ENCODE measurements at regions not wholly inside any gene's neighbourhood (a gene's known extent, or its start where the extent isn't known, plus 50 kb on each side); places are given as distances from the start of the nearest gene placed in this dataset.
A peak's percentile ranks its signal among the peaks of the same experiment; 100 is the strongest.
"Not testable (repeated sequence)": the region's sequence is repeated elsewhere in the genome, so short reads cannot be mapped to it uniquely, and the experiment has no call there.

DNA sequence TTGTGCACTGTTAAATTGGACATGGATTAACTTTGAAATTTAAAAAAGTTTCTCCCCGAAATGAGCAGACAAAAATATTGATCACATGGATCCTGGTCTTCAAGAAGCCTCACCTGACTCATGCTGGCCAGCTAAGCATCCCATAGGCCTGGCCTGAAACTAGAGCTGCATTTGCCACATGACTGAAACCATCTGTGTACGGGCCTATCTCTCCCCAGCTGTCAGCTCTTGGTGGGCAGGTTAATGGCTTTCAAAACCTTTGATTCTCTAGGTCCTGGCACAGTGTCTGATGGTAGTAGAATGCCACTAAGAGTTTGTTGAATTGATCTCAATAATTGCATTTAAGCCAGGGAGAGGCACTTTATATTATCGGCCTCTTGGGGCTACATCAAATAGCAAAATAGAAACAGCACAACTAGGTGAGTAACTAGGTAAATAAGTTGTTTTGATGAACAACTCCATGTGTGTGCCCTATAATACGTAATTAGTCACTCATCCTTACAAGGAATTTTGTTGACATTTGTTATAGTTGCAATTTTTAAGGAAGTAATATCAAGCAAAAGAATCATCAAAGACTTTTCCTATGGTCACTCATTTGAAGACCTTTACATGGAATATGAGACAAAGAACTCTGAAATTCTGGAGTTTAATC, 251.1 kb downstream of the SP3 start:
- no peak for DNase-seq

DNA sequence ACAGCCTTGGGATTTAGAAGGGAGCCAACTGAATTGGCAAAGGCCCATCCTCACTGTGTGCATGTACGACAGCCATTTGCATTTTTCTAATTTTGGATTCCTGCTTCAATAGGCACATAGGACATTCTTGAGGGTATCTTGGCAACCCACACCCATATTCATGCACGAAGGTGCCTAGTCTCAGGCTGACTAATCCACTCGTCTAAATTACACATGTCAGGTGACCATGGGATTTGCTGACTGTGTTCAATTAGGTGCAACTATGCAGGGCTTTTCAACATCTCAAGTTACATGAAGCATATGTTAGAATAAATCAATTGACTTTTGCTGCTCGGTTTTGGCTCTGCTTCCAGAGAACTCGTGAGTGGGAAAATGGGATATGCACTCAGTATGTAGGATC, 249.7 kb downstream of the SP3 start:
- DNase-seq: no peak

DNA sequence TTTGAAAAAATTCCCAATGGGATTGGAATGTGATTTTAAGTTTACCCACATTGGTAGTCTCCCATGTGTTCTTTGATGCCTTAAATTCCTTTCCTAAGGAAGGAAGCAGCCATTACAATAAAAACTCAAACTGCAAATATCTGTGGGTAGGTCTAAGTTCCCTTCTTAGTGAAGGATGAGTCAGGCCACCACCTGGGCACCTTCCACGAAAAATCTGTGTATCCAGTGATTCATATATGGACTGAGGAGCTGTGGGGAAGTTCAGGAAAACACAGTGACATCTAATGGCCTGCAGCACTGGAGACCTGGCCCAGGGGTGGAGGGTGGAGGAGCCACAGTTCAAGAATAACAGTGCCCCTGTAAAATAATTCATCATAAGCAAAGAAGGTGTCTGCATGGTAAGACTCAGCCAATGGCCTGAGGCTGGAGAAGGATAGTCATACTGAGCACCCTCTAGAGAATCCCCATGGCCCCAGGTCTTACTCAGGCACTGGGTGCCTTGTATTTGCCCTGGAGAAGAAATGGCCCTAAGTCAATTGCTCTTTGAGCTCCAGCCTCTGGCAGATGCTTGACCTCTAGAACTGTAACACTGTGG, 248.6 kb downstream of the SP3 start:
- DNase-seq: no peak

DNA sequence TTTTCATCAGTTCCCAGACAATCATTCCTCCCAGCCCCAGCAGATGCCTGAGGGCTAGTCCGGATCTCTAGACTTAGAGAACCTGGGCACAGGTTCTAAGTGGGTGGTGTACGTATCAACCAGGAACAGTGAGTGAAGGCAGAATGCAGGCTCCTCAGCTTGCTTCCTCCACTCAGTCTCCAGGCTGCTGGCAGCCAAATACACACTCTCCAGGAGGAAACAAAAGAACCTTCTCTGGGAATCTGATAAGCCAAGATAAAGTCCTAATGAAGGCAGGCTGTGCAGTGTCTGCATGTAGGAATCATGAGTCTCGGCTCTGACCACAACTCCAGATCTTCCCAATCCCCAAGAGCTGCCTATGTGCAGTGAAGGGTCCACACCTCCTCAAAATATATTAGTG, 245.7 kb downstream of the SP3 start:
- DNase-seq: no peak

DNA sequence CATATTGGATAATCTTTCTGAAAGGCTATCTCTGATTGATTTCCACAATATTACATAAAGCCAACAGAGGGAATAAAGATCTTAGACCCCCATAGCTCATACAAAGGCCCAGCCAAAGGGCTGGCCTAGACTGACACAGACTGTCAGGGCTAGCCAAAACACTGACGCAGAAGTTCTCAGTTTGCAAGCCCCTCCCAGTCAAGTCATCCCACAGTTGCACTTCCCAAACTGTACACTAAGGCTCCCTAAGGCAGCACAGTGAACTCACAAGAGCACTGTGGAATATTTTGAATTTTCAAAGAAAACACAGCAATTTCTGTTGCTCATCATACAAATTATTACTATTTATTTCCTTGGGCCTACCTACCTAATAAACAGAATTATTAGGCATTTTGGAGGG, 244.9 kb downstream of the SP3 start:
- no peak for DNase-seq

DNA sequence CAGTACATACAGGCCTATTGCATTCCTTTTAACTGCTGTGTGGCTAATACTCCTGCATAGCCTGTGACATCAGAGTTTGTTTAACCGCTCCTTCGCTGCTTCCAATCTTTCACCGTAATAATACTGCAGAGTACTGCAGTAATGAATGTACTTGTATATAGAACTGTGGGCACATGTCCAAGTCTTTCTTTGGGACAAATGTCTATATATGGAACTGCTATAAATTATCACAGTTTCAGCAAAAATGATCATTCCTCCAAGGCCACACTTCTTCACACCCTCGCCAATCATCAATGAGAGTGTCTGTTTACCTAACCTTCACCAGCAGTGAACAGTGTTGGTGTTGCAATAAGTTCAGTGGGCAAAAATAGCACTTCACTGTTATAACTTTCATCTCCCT, 230.4 kb downstream of the SP3 start:
- no peak for DNase-seq

DNA sequence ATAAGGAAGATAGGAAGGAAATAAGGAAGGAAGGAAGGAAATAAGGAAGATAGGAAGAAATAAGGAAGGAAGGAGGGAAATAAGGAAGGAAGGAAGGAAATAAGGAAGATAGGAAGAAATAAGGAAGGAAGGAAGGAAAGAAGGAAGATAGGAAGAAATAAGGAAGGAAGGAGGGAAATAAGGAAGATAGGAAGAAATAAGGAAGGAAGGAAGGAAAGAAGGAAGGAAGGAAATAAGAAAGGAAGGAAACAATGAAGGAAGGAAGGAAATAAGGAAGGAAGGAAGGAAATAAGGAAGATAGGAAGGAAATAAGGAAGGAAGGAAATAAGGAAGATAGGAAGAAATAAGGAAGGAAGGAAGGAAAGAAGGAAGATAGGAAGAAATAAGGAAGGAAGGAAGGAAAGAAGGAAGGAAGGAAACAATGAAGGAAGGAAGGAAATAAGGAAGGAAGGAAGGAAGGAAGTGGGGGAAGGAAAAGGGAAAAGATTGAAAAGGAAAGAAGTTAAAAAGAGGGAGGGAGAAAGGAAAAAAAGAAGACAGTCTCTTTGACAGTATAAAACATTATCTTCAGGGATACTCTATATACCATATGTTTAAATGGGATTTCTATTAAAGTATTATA, 227.1 kb downstream of the SP3 start:
- DNase-seq: not testable (repeated sequence)

DNA sequence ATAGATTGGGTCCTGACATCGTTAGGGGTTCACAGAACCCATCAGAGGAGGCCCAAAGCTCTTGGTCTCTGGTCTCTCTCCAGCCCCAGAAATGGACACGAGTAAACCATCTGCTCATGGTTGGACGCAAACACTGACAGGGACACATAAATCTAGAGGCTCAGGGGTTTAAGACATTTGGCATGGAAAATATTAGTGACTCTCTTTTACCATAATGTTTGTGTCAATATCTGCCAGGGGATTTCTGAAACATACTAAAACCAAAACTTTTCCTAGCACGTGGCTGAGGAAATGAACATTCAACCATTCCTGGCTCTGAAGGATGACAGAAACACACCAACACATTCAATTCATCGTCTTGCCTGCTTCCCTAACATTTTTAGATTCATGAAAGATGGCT, 226.2 kb downstream of the SP3 start:
- DNase-seq: no peak

DNA sequence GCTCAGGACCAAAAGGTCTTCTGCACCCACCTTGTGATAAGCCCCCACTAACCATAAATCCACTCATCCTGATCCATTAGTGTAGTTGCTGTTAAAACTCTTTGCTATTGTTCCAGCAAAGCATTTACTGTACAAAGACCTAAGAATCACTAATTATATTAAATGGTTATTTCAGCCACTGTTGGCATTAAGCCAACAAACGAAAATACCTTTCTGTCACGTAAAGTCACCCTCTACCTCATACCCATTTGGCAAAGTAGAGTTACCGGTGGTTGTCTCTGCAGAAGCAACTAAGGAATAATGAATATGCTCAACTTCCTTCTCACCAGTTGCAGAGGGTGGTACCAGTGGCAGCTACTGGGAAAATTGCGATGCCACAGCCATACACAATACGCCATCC, 224.5 kb downstream of the SP3 start:
- no peak for DNase-seq

DNA sequence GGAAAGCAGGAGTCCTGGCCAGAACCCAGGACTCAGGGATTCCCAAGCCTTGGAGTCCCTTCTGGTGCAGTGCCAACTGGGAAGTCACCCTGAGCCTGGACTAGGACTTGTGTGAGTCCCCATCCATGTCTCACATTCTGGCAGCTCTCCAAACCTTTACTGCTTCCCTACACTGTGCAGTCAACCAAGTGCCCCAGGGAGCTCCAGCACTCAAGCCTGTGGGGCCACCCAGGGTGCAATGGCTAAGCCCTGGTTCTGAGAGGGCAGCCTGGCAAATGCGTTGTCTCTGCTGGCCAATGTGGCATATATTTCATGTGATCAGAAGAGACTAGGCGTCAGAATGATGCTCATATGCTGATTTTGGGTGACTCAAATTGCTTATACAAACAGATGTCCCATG, 223.4 kb downstream of the SP3 start:
- DNase-seq: peak in 1 of 58 donors; percentile 5

DNA sequence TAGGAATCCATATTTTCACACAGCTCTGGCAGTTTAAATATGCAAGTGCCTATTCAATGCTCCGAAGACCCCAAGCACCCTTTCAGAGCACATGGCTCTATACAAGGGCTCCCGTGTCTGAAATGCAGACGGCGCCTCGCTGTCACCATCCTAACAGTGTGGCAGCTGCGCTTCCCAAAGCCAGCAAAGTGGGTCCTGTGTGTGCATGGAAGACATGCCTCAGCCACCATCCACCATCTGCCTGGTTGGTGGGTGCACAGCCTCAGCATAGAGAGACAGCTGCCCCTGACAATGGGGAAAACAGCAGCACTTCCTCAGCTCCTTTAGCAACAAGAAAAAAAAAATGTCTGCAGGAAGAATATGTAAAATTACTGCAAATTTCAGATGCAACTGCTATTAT, 218.1 kb downstream of the SP3 start:
- DNase-seq: no peak

DNA sequence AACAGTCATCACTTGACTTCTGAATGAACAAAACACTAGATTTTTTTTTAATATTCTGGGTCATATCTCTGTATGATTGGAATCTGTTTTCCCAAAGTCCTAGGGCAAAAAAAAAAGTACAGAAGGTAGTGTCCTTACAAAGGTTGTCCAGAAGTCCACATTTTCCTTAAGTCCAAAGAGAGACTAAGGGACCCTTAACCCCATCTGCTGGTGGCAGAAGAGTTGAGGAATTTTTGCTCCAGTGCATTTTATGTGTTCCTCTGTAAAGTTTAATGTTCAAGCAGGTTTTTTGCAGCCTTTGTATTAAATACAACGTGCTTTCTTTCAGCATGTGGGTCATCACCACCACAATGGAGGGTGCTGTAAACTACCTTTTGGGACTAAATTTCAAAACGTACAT, 215.9 kb downstream of the SP3 start:
- DNase-seq: no peak

DNA sequence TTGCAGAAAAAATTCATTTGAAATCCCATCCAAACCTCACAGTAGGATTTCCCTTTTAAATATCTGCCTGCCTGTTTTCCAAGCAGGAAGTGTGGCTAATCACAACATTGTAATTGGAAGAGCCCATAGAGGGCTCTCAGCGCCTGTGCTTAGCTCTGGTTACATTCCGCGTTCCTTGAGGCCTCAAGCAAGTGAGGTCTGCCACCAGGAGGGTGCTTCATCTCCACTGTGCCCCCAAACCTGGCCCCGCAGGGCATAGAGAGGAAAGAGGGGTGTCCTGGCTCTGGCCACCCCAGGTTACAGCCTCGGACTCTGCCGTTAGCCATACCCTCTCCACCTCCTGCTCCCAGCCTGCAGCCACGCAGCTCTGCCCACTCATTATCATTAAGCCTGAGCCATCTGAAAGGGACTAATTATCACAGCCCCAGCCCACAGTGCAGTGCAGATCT, 214.8 kb downstream of the SP3 start:
- no peak for DNase-seq

DNA sequence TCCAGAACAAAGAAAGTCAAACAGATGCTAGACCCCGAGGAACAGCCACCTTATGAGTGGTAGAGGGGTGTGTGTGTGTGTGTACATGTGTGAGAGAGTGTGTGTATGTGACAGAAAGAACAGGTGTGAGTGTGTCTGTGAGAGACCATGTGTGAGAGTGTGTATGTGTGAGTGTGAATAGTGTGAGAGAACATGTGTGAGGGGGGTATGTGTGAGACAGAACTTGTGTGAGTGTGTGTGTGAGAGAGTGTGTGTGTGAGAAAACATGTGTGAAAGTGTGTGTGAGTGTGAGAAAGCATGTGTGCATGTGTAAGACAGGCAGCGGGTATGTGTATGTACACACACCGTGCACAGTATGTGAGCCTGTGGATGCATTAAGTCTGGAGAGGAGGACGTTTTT, 214.3 kb downstream of the SP3 start:
- no peak for DNase-seq

DNA sequence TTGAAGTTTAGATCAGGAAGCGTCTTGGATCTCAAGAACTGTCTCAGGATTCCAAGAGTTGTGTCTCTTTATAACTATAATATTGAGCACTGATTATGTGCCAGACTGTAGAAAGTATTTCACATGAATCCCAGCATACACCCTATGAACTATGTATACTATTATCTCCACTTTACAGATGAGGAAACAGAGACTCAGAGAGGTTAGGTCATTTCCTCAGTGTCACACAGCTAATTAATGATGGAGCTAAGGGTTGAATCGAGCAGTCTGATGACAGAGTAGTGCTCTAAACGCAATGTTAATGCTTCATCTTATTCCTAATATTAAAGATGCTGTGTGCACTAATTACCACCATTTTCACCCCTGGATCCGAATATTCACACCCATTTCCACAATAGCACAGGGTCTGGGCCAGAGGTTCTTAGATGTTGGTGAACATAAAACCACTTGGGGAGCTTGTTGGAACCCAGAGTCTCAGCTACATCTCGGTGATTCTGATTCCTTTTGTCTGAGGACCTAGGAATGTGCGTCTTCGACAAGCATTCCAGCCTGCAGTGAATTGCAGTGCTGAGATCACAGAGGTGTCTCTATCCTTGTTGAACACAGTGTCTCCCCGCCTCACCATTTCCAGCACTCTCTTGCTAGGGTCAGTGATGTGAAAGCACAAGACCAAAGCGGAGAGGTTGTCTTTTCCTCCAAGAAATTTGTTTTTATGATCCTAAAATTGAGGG, 213.8 kb downstream of the SP3 start:
- DNase-seq: no peak

DNA sequence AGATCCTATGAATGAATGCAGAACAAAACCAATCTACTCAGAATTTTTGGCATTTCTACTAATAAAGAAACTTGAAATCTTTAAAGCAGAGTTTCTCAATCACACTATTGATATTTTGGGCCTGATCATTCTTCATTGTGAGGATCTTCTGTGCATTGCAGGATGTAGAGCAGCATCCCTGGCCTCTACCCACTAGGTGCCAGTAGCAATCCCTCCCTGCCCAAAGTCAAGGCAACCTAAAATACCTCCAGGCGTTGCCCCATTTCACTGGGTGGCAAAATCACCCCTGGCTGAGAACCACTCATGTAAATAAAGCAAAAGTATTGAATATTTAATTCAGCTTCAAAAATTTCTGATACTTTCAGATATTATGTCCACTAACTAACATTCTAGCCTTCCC, 213.0 kb downstream of the SP3 start:
- no peak for DNase-seq

DNA sequence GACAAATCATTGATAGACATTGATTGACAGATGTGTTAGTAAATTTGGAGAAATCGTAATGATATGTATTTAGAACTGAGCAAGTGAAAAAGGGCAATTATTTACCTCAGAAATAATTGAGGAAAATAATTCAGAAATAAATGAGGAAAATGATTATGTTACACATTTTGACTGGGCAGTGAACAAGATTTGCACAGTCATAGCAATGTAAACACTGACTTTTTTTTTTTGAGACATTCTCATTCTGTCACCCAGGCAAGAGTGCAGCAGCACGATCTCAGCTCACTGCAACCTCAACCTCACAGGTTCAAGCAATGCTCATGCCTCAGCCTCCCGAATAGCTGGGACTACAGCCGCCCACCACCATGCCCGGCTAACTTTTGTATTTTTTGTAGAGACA, 211.7 kb downstream of the SP3 start:
- DNase-seq: no peak

DNA sequence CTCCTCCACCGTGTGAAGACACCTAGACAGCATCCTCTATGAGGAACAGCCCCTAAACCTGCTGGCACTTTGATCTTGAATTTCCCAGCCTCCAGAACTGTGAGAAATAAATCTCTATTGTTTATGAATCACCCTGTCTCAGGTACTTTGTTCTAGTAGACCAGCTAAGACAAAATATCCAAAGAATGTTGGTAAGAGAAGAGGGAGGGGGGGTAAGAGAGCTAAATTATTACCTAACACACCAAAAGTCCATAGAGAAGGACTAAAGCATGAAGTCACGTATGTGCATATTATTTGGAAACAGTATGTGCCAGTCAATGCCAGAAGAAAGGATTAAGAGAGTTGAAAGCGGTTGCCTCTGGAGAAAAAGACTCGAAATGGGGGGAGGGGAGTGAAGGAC, 211.0 kb downstream of the SP3 start:
- DNase-seq: no peak

DNA sequence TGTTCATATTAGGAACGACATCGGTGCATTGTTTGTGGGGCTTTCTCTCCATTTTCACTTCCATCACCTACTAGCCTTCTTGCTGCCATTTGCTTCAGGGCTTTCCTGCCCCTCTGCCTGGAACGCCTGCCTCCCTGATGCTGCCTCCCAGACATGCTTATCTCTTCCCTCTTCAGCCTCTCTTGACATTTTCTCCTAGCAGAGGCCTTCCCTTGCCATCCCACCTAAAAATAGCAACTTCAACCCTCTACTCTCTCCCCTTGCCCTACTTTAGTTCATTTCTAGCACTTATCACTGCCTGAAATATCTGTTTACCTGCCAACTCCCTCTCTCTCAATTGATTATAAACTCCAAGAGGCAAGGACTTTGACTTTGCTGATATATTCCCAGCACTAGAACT, 210.3 kb downstream of the SP3 start:
- no peak for DNase-seq

DNA sequence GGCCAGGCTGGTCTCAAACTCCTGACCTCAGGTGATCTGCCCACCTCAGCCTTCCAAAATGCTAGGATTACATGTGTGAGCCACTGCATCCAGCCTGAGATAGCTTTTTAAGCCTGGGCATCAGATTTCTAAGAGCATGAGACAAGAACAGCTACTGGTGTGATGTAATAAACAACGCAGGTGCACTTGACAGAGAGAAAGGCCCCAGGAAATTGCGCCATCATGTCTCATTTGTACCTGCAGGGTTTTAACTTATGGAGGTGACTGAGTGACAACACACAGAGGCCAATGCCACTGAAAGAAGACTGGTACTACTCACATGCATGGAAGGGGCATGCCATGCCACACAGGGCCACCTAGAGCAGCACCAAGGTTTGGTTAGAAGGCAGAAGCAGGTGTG, 209.4 kb downstream of the SP3 start:
- no peak for DNase-seq

DNA sequence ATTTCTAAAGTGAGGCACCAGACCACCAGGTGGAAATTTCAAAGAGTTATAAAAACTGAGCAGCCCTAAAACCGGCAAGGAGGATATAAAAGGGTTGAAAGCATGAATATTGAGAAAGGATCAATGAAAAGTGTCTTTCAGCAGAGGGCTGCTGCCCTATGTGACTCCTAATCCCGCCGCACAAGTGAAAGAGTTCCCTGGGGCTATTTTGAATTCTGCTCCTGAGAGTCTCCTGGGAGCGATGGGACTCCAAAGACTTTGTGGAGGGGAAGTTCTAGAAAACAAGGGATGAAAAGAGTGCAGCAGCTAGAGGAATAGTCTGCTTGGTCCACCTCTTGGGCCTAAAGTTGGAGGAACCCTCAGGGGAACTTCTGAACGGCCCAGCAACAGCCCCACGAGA, 205.2 kb downstream of the SP3 start:
- DNase-seq: no peak

DNA sequence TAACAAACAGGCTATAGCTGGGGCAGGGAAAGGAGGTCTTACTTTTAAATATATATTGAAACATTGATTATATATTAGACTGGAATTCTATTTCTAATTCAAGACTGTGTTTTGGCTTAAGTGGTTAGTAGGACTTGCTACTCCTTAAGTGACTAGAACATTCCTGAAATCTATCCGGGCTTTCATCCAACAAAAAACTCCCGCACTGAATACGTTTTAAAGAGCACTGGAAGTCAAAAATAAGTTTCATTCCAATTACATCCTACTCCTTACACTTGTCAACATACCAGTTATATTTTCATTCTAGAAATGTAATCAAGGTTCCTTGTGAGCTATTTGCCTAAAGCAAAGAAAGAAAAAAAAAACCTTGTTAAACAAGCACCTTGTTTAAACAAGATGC, 204.6 kb downstream of the SP3 start:
- no peak for DNase-seq

Measured in anterior cingulate cortex (tissue), 58 donors.